Embryonic facial prominence (tissue), 1 donor: ENCODE measurements at regions not wholly inside any gene's neighbourhood (a gene's known extent, or its start where the extent isn't known, plus 50 kb on each side); places are given as distances from the start of the nearest gene placed in this dataset.

Experiments
- DNase-seq: peaks from one replicate; pipeline ENCODE4 v3.0.0-alpha.2; 2016; ENCODE audit errors: extremely low spot score

GRCh38 chr2:128973566-128973965 is 654.9 kb upstream of the HS6ST1 start:
- DNase-seq: no peak

DNA sequence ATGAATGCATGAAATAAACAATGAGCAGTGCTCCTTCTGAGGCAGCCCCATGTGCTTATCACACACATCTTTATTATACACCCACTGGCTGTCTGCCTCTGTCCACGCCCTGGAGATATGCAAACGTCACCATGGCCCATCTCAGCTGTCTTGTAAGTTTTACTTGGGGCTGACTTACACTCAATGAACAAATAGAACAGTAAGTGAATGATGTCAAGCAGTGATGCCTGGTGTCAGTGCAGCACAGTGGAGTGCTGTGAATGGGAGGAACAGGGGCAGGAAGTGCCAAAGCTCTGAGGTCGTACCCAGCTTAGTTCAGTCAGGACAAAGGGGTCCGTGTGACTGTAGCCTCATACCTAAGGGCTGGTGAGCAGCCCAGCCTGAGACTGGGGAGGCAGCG is 659.5 kb upstream of the HS6ST1 start:
- no peak for DNase-seq

DNA sequence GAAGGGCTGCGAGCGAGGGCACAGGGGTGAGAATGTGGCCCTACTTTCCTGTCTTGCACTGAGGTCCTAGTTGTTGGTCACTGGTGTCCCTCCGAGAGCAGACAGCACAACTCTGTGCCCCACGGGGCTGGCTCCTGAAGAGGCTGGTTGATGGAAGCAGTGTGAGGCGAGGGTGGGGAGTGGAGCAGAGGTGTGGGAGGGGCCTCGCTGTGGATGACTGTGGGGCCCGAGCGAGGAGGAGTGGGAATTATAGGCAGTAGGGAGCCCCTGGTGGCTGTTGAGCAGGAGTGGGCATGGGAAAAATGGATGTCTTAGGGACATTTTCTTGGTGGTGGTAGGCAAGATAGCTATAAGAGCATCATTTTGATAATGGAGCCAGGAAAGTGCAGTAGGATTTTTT is 660.5 kb upstream of the HS6ST1 start:
- DNase-seq: no peak

DNA sequence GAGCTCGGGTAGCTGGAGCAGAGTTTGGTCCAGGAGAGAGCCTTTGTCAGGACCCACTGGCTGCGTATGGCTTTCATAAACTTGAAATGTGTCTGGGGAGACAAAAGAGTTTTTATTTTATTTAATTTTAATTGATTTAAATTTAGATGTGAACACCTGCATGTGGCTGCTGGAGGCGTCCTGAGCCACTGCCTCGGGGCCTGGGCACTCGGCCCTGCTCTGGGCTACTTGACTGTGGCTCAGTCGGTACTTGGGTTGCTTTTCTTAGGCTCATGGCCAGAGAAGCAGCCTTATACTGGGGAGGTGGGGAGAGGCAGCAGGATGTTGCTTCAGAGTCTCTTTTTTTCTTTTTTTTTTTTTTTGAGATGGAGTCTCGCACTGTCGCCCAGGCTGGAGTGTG is 661.8 kb upstream of the HS6ST1 start:
- no peak for DNase-seq

- no peak for DNase-seq
These were observed 662.7 kb upstream of the HS6ST1 start for GRCh38 chr2:128981353-128981752.

DNA sequence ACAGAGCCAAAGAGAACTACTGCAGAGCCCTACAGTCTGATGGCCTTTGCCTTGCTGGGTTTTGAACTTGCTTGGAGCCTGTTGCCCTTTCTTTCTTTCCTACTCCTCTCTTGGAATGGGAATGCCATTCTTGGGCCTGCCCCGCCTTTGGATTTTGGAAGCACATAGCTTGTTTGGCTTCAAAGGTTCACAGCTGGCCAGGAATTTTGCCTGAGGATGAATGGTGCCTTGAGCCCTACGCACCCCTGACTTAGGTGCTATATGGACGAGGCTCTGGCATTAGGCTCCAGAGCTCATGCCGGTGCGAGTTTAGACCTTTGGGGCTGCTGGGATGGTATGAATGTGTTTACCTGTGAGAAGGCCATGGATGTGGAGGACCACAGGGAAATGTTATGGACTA is 663.3 kb upstream of the HS6ST1 start:
- DNase-seq: no peak

GRCh38 chr2:128982670-128983069 is 664.0 kb upstream of the HS6ST1 start:
- no peak for DNase-seq

DNA sequence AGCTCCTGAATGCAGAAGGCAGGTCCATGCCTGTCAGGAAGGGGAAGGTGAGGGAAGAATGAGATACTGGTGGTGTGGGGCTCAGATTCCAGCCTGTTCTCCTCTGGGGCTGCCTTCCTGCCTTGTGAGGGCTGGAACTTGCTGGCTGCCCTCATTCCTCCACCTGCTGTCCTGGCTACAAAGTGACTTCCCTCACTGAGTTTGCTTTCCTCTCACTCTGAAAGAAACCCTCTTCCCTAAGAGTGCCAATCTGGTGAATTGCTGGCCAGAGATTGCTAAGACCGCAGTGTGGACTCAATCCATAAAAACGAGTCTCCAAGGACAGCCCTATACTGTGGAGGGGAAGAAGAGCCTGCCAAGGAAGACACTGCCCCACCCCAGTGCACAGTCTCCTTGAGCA is 664.4 kb upstream of the HS6ST1 start:
- DNase-seq: no peak

DNA sequence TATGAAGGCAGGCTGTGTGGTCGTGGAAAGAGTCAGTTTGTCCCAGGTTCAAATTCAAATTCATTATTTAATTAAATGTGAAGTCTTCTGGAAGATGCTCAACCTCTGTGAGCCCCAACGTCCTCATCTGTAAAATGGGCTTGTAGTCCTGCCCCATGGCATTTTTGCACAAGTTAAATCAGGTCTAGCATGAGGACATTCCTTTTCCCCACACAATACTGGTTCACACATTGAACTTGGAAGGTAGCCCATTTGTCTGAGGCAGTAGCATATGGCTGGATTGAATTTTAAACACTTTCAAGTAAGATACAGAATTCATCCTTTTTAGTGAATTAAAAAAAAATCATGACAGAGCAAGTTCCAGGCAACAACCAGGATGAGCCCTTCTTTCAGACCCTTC is 665.4 kb upstream of the HS6ST1 start:
- no peak for DNase-seq

GRCh38 chr2:128984855-128985254 is 666.2 kb upstream of the HS6ST1 start:
- no peak for DNase-seq

GRCh38 chr2:128986026-128986715 is 667.5 kb upstream of the HS6ST1 start:
- DNase-seq: no peak

- DNase-seq: no peak
These were observed 668.2 kb upstream of the HS6ST1 start for GRCh38 chr2:128986867-128987268.

DNA sequence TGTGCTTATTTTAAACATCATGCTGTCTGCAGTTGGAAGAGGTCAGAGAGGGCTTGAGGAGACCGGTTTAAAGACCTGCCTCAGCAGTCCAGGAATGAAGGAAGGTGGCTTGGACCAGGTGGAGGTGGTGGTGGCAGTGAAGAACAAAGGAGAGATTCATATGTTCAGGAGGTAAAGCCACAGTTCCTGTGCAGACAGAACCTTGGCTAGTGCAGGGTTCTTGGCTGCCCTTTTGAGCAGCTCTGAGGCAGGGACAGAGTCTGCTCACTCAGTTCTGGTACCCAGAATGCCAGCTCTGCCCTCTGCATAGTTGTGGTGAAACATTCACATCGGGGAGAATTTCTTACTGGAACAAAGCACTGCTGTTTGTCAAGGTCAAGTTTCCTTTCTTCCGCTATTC is 669.7 kb upstream of the HS6ST1 start:
- no peak for DNase-seq

DNA sequence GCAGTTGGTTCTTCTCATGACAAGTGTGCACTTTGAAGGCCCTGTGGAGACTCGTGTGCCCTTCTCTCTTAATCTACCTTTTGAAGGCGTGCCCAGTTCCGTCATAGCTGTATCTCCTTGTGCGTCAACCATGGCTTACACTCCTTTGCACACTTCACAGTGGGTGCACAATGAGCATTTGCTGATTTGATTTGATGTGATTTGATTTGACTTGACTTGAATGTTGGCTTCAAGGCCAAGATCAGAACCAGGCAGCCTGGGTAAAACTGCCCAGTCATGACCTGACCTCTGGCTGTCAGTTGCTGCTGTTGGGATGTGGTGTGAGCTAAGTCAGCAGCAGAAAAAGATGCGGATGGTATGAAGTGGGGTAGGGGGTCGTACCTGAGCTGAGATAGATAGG is 670.3 kb upstream of the HS6ST1 start:
- DNase-seq: no peak

- no peak for DNase-seq
These were observed 676.4 kb upstream of the HS6ST1 start for GRCh38 chr2:128995086-128995485.

- no peak for DNase-seq
These were observed 677.4 kb upstream of the HS6ST1 start for GRCh38 chr2:128996078-128996477.

DNA sequence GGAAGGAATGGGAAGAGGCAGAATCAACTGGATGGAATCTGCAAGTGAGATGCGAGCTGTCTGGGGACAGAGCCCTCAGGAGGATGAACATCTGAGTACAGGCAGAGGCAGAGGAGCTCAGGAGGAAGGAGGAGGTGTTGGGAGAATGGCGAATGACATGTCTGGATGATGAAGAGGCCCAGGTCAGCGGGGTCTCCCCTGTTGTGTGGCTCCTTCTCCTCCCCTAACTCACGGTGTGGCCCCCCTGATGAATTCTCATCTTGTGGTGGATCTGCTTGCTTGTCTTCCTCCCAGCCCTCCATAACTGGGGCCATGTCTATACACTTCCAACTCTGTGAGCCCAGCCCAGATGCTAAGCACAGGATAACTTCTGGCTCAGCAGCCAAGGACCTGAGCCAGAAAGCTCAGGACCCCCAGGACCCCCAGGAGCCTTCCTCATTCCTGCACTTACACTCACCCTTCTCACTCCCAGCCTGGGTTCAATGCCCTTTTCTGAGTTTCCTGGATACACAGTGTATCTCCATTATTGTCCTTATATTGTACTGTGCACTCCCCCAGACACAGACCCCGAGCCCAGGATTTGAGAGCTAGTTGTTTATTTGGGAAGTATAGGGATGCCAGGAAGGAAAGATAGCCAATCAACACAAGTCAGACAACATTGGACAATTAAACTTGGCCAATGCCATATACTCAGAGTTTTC is 678.6 kb upstream of the HS6ST1 start:
- DNase-seq: no peak

- DNase-seq: no peak
These were observed 683.3 kb upstream of the HS6ST1 start for GRCh38 chr2:129001926-129002325.

- DNase-seq: no peak
These were observed 684.1 kb upstream of the HS6ST1 start for GRCh38 chr2:129002751-129003150.

DNA sequence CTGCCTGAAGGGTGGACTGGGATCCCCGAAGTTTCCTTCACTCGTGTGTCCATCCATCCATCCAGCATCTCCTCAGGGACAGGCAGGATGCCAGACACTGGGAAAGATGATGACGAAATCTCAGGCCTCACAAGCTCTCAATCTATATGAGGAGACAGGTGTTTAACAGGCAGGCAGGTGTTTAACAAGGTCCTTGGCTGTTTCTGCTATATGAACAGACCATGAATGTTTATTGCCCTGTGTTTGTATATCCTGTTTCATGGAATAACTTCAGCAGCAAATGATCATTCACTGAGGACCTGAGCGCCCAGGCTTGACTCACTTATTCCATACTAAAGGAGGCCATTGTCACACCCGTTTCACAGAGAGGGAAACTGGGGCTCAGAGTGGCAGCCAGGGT is 685.8 kb upstream of the HS6ST1 start:
- DNase-seq: no peak

DNA sequence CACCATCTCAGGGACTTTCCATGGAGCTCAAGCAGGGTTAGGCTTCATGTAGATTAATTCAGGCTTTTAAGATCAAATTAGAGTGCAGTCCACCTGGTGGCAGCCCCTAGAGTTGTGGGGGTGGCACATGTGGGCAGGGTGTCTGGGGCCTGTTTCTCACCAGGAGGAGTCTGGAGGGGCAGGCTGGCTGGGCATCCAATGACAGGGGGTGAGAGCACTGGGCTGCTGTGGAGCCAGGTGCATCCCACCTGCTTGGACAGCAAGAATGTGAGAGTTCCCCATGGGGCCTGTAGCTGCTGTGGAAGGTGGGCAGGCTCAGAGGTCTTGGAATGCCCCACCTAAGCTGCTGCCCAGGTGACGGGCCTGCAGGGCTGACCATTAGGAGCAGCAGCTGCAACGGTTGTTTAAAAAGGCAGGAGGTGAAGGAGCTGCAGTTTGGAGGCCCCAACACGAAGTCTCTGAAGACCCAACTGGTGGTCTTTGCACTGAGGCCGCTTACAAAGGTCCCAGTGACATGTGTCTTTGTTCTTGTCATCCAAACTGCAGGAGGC is 686.3 kb upstream of the HS6ST1 start:
- DNase-seq: no peak

DNA sequence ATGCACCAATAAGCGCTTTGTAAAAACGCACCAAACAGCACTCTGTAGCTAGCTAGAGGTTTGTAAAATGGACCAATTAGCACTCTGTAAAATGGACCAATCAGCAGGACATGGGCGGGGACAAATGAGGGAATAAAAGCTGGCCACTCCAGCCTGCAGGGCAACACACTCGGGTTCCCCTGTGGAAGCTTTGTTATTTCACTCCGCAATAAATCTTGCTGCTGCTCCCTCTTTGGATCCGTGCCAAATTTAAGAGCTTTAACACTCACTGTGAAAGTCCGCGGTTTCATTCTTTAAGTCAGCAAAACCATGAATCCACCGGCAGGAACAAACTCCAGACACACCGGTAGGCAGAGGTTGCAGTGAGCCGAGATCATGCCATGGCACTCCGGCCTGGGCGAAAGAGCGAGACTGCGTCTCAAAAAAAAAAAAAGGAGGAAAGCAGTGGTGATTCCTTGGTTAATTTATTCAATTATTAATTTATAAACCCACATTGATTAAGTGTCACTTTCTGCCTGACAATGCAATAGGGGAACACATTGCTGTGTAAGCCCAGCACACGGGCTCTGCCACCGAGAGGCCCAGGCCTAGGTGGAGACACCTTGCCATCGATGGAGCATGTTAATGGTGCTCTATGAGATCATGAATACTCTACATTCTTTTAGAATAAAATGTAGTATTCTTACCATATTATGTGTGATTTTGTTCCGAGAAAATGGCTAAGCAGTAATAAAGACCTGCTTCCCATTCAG is 687.6 kb upstream of the HS6ST1 start:
- DNase-seq: no peak

DNA sequence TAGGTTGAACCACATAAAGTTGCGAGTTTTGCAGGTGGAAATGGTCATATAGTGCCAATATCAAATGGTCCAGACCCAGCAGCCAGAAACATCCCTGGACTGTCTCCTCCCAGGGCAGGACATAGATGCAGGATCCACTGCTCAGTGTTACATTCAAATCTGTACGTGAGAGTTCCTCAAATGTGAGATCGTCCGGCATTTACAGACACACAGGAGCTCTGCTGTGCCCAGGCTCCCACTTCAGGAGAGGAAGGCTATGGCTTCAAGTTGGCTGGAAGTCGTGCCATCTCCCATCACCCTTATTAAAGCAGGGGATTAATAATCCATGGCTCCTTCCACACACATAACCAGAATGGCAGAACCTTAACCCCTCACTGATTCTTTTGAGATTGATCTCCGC is 688.2 kb upstream of the HS6ST1 start:
- no peak for DNase-seq
